ENCODE measurements at regions not wholly inside any gene's neighbourhood (a gene's known extent, or its start where the extent isn't known, plus 50 kb on each side); places are given as distances from the start of the nearest gene placed in this dataset.

GRCh38 chr1:168477792-168478191 is 66.0 kb downstream of the XCL2 start:
- intact Hi-C loops (cut with micrococcal nuclease): no loop called here
- no TSS peak for BruUV-seq (replicated peaks)
- CTCF ChIA-PET: interaction anchor here (0.9 kb wide), 1 partner anchor 136 kb away, joined by 3 read pairs; no protein-coding TSS in a partner anchor
- no peak overlapping the region for H3K4me3 Mint-ChIP-seq (ENCODE audit: unreplicated experiment)
- H3K36me3 Mint-ChIP-seq (ENCODE audit: insufficient read depth, unreplicated experiment): no peaks in the 10 kb centered on the region
- POLR2A ChIA-PET: no interaction called here
- DNase-seq (ENCODE audit: unreplicated experiment): no peak
- H3K27ac Mint-ChIP-seq (ENCODE audit: low read depth, unreplicated experiment): no peak overlapping the region
- H3K9me3 Mint-ChIP-seq (ENCODE audit: unreplicated experiment): no peaks in the 10 kb centered on the region
- no peak for TF ChIP-seq CTCF (IDR thresholded peaks at IDR 0.05; ENCODE audit: unreplicated experiment)
- H3K4me1 Mint-ChIP-seq (ENCODE audit: insufficient read depth, unreplicated experiment): peaks cover 8% of the 10 kb centered on the region
- H3K27me3 Mint-ChIP-seq (ENCODE audit: insufficient read depth, unreplicated experiment): no peaks in the 10 kb centered on the region

- Mint-ChIP-seq H3K36me3 (ENCODE audit: insufficient read depth, unreplicated experiment) (no peaks in the 10 kb centered on the region), H3K4me1 (ENCODE audit: insufficient read depth, unreplicated experiment) (peaks cover 8% of the 10 kb centered on the region), H3K27ac (ENCODE audit: low read depth, unreplicated experiment) (peak overlapping the region; percentile 0), H3K27me3 (ENCODE audit: insufficient read depth, unreplicated experiment) (no peaks in the 10 kb centered on the region), H3K4me3 (ENCODE audit: unreplicated experiment) (no peak overlapping the region), H3K9me3 (ENCODE audit: unreplicated experiment) (no peaks in the 10 kb centered on the region)
- TF ChIP-seq CTCF (IDR thresholded peaks at IDR 0.05; ENCODE audit: unreplicated experiment): no peak
- CTCF ChIA-PET: interaction anchor here (0.6 to 1.2 kb wide), 5 partner anchors 15 to 135 kb away, joined by 3 to 6 read pairs (median 3); no protein-coding TSS in a partner anchor
- no peak for DNase-seq (ENCODE audit: unreplicated experiment)
- POLR2A ChIA-PET: interaction anchor here (1.0 kb wide), 1 partner anchor 54 kb away, joined by 3 read pairs; no protein-coding TSS in a partner anchor
- no TSS peak for BruUV-seq (replicated peaks)
- intact Hi-C loops (cut with micrococcal nuclease): no loop called here
Measured at GRCh38 chr1:168476588-168477385, 67.0 kb downstream of the XCL2 start.

GRCh38 chr1:168474322-168474721 is 69.5 kb downstream of the XCL2 start:
- Mint-ChIP-seq H3K27ac (ENCODE audit: low read depth, unreplicated experiment) (no peak overlapping the region), H3K4me3 (ENCODE audit: unreplicated experiment) (no peak overlapping the region), H3K36me3 (ENCODE audit: insufficient read depth, unreplicated experiment) (no peaks in the 10 kb centered on the region), H3K4me1 (ENCODE audit: insufficient read depth, unreplicated experiment) (peaks cover 22% of the 10 kb centered on the region), H3K27me3 (ENCODE audit: insufficient read depth, unreplicated experiment) (no peaks in the 10 kb centered on the region), H3K9me3 (ENCODE audit: unreplicated experiment) (no peaks in the 10 kb centered on the region)
- DNase-seq (ENCODE audit: unreplicated experiment): no peak
- POLR2A ChIA-PET: no interaction called here
- TF ChIP-seq CTCF (IDR thresholded peaks at IDR 0.05; ENCODE audit: unreplicated experiment): no peak
- no TSS peak for BruUV-seq (replicated peaks)
- intact Hi-C loops (cut with micrococcal nuclease): no loop called here
- CTCF ChIA-PET: interaction anchor here (0.7 kb wide), 2 partner anchors 9 to 390 kb away, joined by 3 read pairs; no protein-coding TSS in a partner anchor

GRCh38 chr1:168473126-168473525 is 70.7 kb downstream of the XCL2 start:
- H3K4me1 Mint-ChIP-seq (ENCODE audit: insufficient read depth, unreplicated experiment): peaks cover 34% of the 10 kb centered on the region
- DNase-seq (ENCODE audit: unreplicated experiment): no peak
- no peaks in the 10 kb centered on the region for H3K9me3 Mint-ChIP-seq (ENCODE audit: unreplicated experiment)
- H3K27me3 Mint-ChIP-seq (ENCODE audit: insufficient read depth, unreplicated experiment): no peaks in the 10 kb centered on the region
- no peak for TF ChIP-seq CTCF (IDR thresholded peaks at IDR 0.05; ENCODE audit: unreplicated experiment)
- intact Hi-C loops (cut with micrococcal nuclease): no loop called here
- H3K36me3 Mint-ChIP-seq (ENCODE audit: insufficient read depth, unreplicated experiment): no peaks in the 10 kb centered on the region
- CTCF ChIA-PET: no interaction called here
- no TSS peak for BruUV-seq (replicated peaks)
- H3K4me3 Mint-ChIP-seq (ENCODE audit: unreplicated experiment): no peak overlapping the region
- POLR2A ChIA-PET: no interaction called here
- H3K27ac Mint-ChIP-seq (ENCODE audit: low read depth, unreplicated experiment): no peak overlapping the region

Measured in MCF 10A (cell line).